H1 (cell line): ENCODE measurements at regions not wholly inside any gene's neighbourhood (a gene's known extent, or its start where the extent isn't known, plus 50 kb on each side); places are given as distances from the start of the nearest gene placed in this dataset.

ENCODE experiments used
- CTCF ChIA-PET: fragments of 300-600 bp; sonication (Branson Sonifier 250); formaldehyde crosslinking; loops from one replicate; lab custom pipeline; 2021; ENCODE audit not compliant: partially characterized antibody; lab: Charles Lee
- POLR2A ChIA-PET: fragments of 300-600 bp; sonication (Branson Sonifier 250); formaldehyde crosslinking; loops from one replicate; lab custom pipeline; 2021; ENCODE audit warnings: inconsistent platforms; ENCODE audit not compliant: partially characterized antibody; lab: Charles Lee
- DNase-seq, 2 experiments: peaks; one replicate each; pipeline versions ENCODE4 v3.0.0 to v3.0.0-alpha.2; 2010 to 2022; ENCODE audit warnings: low spot score in 2 of 2, low read depth in 1 of 2, mixed read lengths in 1 of 2
- FAIRE-seq: peaks from 2 replicates; lab custom pipeline; 2011; peaks lifted over from hg19 to GRCh38; lab: Jason Lieb, UNC
- H2AFZ ChIP-seq: 2 replicates; pipeline ENCODE4 v1.8.1; 2012; ENCODE audit warnings: low read length, inconsistent platforms
- H2AK5ac ChIP-seq: 2 replicates; pipeline ENCODE4 v1.6.1; 2013; ENCODE audit warnings: low read depth, low read length
- H2BK120ac ChIP-seq: replicated peaks from 2 replicates; pipeline ENCODE3; 2013; ENCODE audit warnings: low read depth, low read length, inconsistent platforms
- H2BK12ac ChIP-seq: 2 replicates; pipeline ENCODE4 v1.6.1; 2013; ENCODE audit warnings: low read depth, low read length
- H2BK15ac ChIP-seq: 2 replicates; pipeline ENCODE4 v1.6.1; 2013; ENCODE audit warnings: low read length
- H2BK20ac ChIP-seq: 2 replicates; pipeline ENCODE4 v1.6.1; 2013; ENCODE audit warnings: low read length
- H2BK5ac ChIP-seq: 2 replicates; pipeline ENCODE4 v1.6.1; 2013; ENCODE audit warnings: low read depth, low read length
- H3K14ac ChIP-seq: 2 replicates; pipeline ENCODE4 v1.6.1; 2013; ENCODE audit warnings: inconsistent platforms; ENCODE audit not compliant: insufficient read length
- H3K18ac ChIP-seq: 2 replicates; pipeline ENCODE4 v1.6.1; 2013; ENCODE audit warnings: low read length; ENCODE audit errors: extremely low read depth
- H3K23ac ChIP-seq: 2 replicates; pipeline ENCODE4 v1.6.1; 2013; ENCODE audit warnings: inconsistent platforms; ENCODE audit not compliant: insufficient read length
- H3K23me2 ChIP-seq: 2 replicates; pipeline ENCODE4 v1.6.1; 2013; ENCODE audit warnings: low read depth, low read length
- H3K27ac ChIP-seq: 2 replicates; pipeline ENCODE4 v1.6.1; 2011; ENCODE audit warnings: low read depth, low read length, inconsistent platforms
- H3K27me3 ChIP-seq, 4 experiments: replicated peaks in 1 of 4; 1 replicate in 1 of 4; 2 replicates in 3 of 4; pipeline versions ENCODE4 v1.6.1 to v1.8.1; 2011 to 2013; ENCODE audit warnings: low read length in 3 of 4, mild to moderate bottlenecking in 3 of 4, inconsistent platforms in 2 of 4, mixed read lengths in 2 of 4, moderate library complexity in 1 of 4; ENCODE audit not compliant: control insufficient read depth in 3 of 4, insufficient read depth in 3 of 4; ENCODE audit errors: extremely low read depth in 1 of 4
- H3K36me3 ChIP-seq, 4 experiments: 2 replicates each; pipeline versions ENCODE4 v1.6.1 to v1.8.1; 2011 to 2013; ENCODE audit warnings: mild to moderate bottlenecking in 4 of 4, low read length in 3 of 4, moderate library complexity in 2 of 4, control low read depth in 1 of 4, inconsistent platforms in 1 of 4; ENCODE audit not compliant: insufficient read depth in 4 of 4, control insufficient read depth in 2 of 4
- H3K4ac ChIP-seq: replicated peaks from 2 replicates; pipeline ENCODE3; 2013; ENCODE audit warnings: low read length, low read depth, mixed read lengths, inconsistent platforms; ENCODE audit not compliant: insufficient read length
- H3K4me1 ChIP-seq, 4 experiments: replicated peaks in 1 of 4; 1 replicate in 1 of 4; 2 replicates in 3 of 4; pipeline versions ENCODE4 v1.6.1 to v1.8.1; 2011 to 2013; ENCODE audit warnings: low read length in 3 of 4, inconsistent platforms in 2 of 4, mixed read lengths in 1 of 4; ENCODE audit not compliant: insufficient read depth in 4 of 4, control insufficient read depth in 3 of 4
- H3K4me2 ChIP-seq, 2 experiments: 2 replicates each; pipeline versions ENCODE4 v1.6.1 to v1.8.1; 2011 to 2013; ENCODE audit warnings: low read depth in 2 of 2, low read length in 2 of 2, control low read depth in 1 of 2, inconsistent platforms in 1 of 2, mild to moderate bottlenecking in 1 of 2; ENCODE audit not compliant: insufficient read depth in 1 of 2
- H3K4me3 ChIP-seq, 4 experiments: fragments of 200-600, 300-600 bp in 1 of 4; sonication (generic), shearing (Covaris generic), sonication (Bioruptor Twin) in 1 of 4; 2 replicates each; pipeline versions ENCODE4 v1.5.1 to v1.8.1; 2011 to 2016; ENCODE audit warnings: low read length in 4 of 4, low read depth in 3 of 4, control low read depth in 2 of 4, inconsistent platforms in 2 of 4, mild to moderate bottlenecking in 2 of 4, mixed read lengths in 1 of 4, moderate library complexity in 1 of 4; ENCODE audit not compliant: insufficient read depth in 2 of 4; ENCODE audit errors: extremely low read depth in 1 of 4
- H3K56ac ChIP-seq: replicated peaks from 2 replicates; pipeline ENCODE3; 2013; ENCODE audit warnings: low read depth, mild to moderate bottlenecking, mixed read lengths, low read length, inconsistent platforms; ENCODE audit not compliant: insufficient read length
- H3K79me1 ChIP-seq: 2 replicates; pipeline ENCODE4 v1.6.1; 2013; ENCODE audit warnings: low read depth, low read length, control low read depth
- H3K79me2 ChIP-seq, 2 experiments: 2 replicates each; pipeline versions ENCODE4 v1.6.1 to v1.8.1; 2012 to 2013; ENCODE audit warnings: low read length in 2 of 2, mild to moderate bottlenecking in 2 of 2, inconsistent platforms in 1 of 2; ENCODE audit not compliant: insufficient read depth in 2 of 2, control insufficient read depth in 1 of 2
- H3K9ac ChIP-seq, 4 experiments: replicated peaks in 1 of 4; 1 replicate in 1 of 4; 2 replicates in 3 of 4; pipeline versions ENCODE4 v1.6.1 to v1.8.1; 2011 to 2013; ENCODE audit warnings: low read depth in 3 of 4, low read length in 3 of 4, control low read depth in 2 of 4, mild to moderate bottlenecking in 2 of 4, moderate library complexity in 2 of 4, inconsistent platforms in 1 of 4; ENCODE audit errors: extremely low read depth in 1 of 4
- H3K9me3 ChIP-seq, 2 experiments: 2 replicates each; pipeline versions ENCODE4 v1.6.1 to v1.8.1; 2012 to 2013; ENCODE audit warnings: mild to moderate bottlenecking in 2 of 2, moderate library complexity in 2 of 2, control low read depth in 1 of 2, inconsistent platforms in 1 of 2, low read depth in 1 of 2, low read length in 1 of 2, mixed read lengths in 1 of 2; ENCODE audit not compliant: insufficient read depth in 2 of 2
- H4K20me1 ChIP-seq, 2 experiments: replicated peaks in 1 of 2; 2 replicates each; pipeline versions ENCODE3 to v1.8.1; 2011 to 2013; ENCODE audit warnings: inconsistent platforms in 2 of 2, low read length in 2 of 2, mild to moderate bottlenecking in 1 of 2; ENCODE audit not compliant: insufficient read depth in 2 of 2, control insufficient read depth in 1 of 2
- H4K5ac ChIP-seq: 2 replicates; pipeline ENCODE4 v1.6.1; 2013; ENCODE audit warnings: low read length, low read depth, mixed read lengths, inconsistent platforms; ENCODE audit not compliant: insufficient read length
- H4K8ac ChIP-seq: 2 replicates; pipeline ENCODE4 v1.8.0; 2013; ENCODE audit warnings: mild to moderate bottlenecking, moderate library complexity, low read length, inconsistent platforms; ENCODE audit not compliant: insufficient read depth; ENCODE audit errors: extremely low read depth
- H4K91ac ChIP-seq: replicated peaks from 2 replicates; pipeline ENCODE3; 2013; ENCODE audit warnings: low read length, mixed read lengths, inconsistent platforms; ENCODE audit not compliant: insufficient read length
- GTF2F1 ChIP-seq: IDR thresholded peaks from 2 replicates; pipeline ENCODE4 v1.6.1; 2012; ENCODE audit warnings: low read depth, low read length, improper control_type of control experiment, borderline replicate concordance
- PHF8 ChIP-seq: fragments of 200-600 bp; sonication (generic); conservative IDR thresholded peaks from 2 replicates; pipeline ENCODE4 v1.7.1; 2012; ENCODE audit warnings: low read depth, mild to moderate bottlenecking, inconsistent platforms, low read length, moderate library complexity
- POLR2AphosphoS5 ChIP-seq: IDR thresholded peaks from 2 replicates; pipeline ENCODE4 v1.6.1; 2011; ENCODE audit warnings: low read depth, low read length
- TCF12 ChIP-seq: IDR thresholded peaks from 2 replicates; pipeline ENCODE4 v1.6.1; 2011; ENCODE audit warnings: low read depth, mild to moderate bottlenecking, low read length
- YY1 ChIP-seq: IDR thresholded peaks from 2 replicates; pipeline ENCODE4 v1.6.1; 2011; ENCODE audit warnings: low read depth, mild to moderate bottlenecking, low read length
- WGBS, 2 experiments: shearing (Covaris generic) in 1 of 2; methylation state at CpG; one replicate each; pipeline versions ENCODE4 v1.1.6 to v1.1.7; 2013 to 2015; ENCODE audit warnings: low lambda C conversion rate in 2 of 2, mixed read lengths in 2 of 2, inconsistent platforms in 1 of 2, low coverage in 1 of 2, missing lambda C conversion rate in 1 of 2; ENCODE audit not compliant: insufficient replicate concordance in 2 of 2, insufficient coverage in 1 of 2, insufficient read length in 1 of 2; ENCODE audit errors: extremely low coverage in 1 of 2, missing lambda C conversion rate in 1 of 2; 5-methylcytosine and 5-hydroxymethylcytosine counted together
- TF ChIP-seq, protein P1 (sequence below): IDR thresholded peaks from 2 replicates; pipeline ENCODE4 v1.6.1; 2012; ENCODE audit warnings: inconsistent platforms
- TF ChIP-seq, protein P2 (sequence below): IDR thresholded peaks from 2 replicates; pipeline ENCODE4 v1.6.1; 2012; ENCODE audit warnings: low read length, inconsistent platforms
- TF ChIP-seq, protein P3 (sequence below): IDR thresholded peaks from 2 replicates; pipeline ENCODE4 v1.6.1; 2012; ENCODE audit warnings: inconsistent platforms

DNA sequence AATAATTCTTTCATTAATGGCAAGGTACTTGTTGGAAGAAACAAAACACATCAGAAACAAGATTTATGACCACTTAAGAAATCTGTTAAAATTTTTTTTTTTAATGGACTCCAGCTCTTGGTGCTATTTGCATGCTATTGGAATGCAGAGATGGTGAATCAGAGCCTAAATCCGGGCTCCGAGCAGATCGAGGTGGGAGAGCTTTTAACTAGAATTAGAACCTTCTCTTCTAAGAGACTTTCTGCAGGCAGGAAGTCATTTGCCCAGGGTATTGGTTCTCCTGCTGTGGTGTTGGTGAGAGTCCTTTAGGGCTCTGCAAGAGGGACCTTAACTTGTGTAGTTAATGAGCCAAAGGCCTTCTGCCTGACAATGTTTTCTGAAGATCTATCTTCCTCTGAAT lies 419.4 kb downstream of the SNAPC1 start:
- no peak overlapping the region for H2BK120ac ChIP-seq
- H4K91ac ChIP-seq: no peak overlapping the region
- no peak overlapping the region for H2AFZ ChIP-seq
- no peaks in the 10 kb centered on the region for H3K27me3 ChIP-seq
- H2AK5ac ChIP-seq: no peak overlapping the region
- no peaks in the 10 kb centered on the region for H3K79me1 ChIP-seq
- H2BK5ac ChIP-seq: no peak overlapping the region
- no peak for FAIRE-seq
- H3K56ac ChIP-seq: no peak overlapping the region
- H3K27ac ChIP-seq: no peak overlapping the region
- H2BK20ac ChIP-seq: no peak overlapping the region
- no peak overlapping the region for H3K4me2 ChIP-seq
- H3K9me3 ChIP-seq: no peaks in the 10 kb centered on the region
- no peak for TF ChIP-seq TCF12
- TF ChIP-seq, protein P1, sequence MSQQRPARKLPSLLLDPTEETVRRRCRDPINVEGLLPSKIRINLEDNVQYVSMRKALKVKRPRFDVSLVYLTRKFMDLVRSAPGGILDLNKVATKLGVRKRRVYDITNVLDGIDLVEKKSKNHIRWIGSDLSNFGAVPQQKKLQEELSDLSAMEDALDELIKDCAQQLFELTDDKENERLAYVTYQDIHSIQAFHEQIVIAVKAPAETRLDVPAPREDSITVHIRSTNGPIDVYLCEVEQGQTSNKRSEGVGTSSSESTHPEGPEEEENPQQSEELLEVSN: no peak
- no peak for TF ChIP-seq GTF2F1
- TF ChIP-seq, protein P2, sequence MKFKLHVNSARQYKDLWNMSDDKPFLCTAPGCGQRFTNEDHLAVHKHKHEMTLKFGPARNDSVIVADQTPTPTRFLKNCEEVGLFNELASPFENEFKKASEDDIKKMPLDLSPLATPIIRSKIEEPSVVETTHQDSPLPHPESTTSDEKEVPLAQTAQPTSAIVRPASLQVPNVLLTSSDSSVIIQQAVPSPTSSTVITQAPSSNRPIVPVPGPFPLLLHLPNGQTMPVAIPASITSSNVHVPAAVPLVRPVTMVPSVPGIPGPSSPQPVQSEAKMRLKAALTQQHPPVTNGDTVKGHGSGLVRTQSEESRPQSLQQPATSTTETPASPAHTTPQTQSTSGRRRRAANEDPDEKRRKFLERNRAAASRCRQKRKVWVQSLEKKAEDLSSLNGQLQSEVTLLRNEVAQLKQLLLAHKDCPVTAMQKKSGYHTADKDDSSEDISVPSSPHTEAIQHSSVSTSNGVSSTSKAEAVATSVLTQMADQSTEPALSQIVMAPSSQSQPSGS: no peak
- TF ChIP-seq YY1: no peak
- TF ChIP-seq, protein P3, sequence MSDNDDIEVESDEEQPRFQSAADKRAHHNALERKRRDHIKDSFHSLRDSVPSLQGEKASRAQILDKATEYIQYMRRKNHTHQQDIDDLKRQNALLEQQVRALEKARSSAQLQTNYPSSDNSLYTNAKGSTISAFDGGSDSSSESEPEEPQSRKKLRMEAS: no peak
- TF ChIP-seq POLR2AphosphoS5: no peak
- no peak for TF ChIP-seq PHF8
- H3K14ac ChIP-seq: no peak overlapping the region
- H3K23ac ChIP-seq: no peak overlapping the region
- no peaks in the 10 kb centered on the region for H3K4me1 ChIP-seq
- H3K4ac ChIP-seq: no peak overlapping the region
- no peaks in the 10 kb centered on the region for H4K20me1 ChIP-seq
- no peak overlapping the region for H3K9ac ChIP-seq
- 97% methylated on average over 3 of the region's 3 CpGs; no CpG with 5 or more reads in 1 of the 2 experiments for WGBS, 2 experiments
- no peak overlapping the region for H3K18ac ChIP-seq
- H2BK15ac ChIP-seq: no peak overlapping the region
- H4K8ac ChIP-seq: no peak overlapping the region
- no peak overlapping the region for H3K4me3 ChIP-seq
- POLR2A ChIA-PET: no interaction called here
- H2BK12ac ChIP-seq: no peak overlapping the region
- H3K23me2 ChIP-seq: no peaks in the 10 kb centered on the region
- H4K5ac ChIP-seq: no peak overlapping the region
- no peak for DNase-seq
- CTCF ChIA-PET: interaction anchor here (1.3 kb wide), 1 partner anchor 123 kb away, joined by 3 read pairs; no protein-coding TSS in a partner anchor
- no peaks in the 10 kb centered on the region for H3K79me2 ChIP-seq
- H3K36me3 ChIP-seq: no peaks in the 10 kb centered on the region
